Colonic mucosa (tissue), 4 donors: ENCODE measurements at regions not wholly inside any gene's neighbourhood (a gene's known extent, or its start where the extent isn't known, plus 50 kb on each side); places are given as distances from the start of the nearest gene placed in this dataset.

Experiments used
- DNase-seq: peaks from one replicate; pipeline ENCODE4 v3.0.0-alpha.2; 2020
- H3K27ac ChIP-seq: fragments of 200-600 bp; one replicate; pipeline ENCODE4 v1.8.0; 2021
- H3K27me3 ChIP-seq: fragments of 200-600 bp; one replicate; pipeline ENCODE4 v1.8.0; 2021
- H3K36me3 ChIP-seq: fragments of 200-600 bp; one replicate; pipeline ENCODE4 v1.8.0; 2021
- H3K4me1 ChIP-seq: fragments of 200-600 bp; one replicate; pipeline ENCODE4 v1.8.0; 2021; ENCODE audit warnings: mild to moderate bottlenecking
- H3K4me3 ChIP-seq: fragments of 200-600 bp; one replicate; pipeline ENCODE4 v1.8.0; 2021
- H3K9ac ChIP-seq, 2 donors: one replicate each; pipeline ENCODE4 v1.7.0; 2013; ENCODE audit warnings: control low read depth in 2 of 2, low read depth in 2 of 2, low read length in 2 of 2
- H3K9me3 ChIP-seq: fragments of 200-600 bp; one replicate; pipeline ENCODE4 v1.8.0; 2021
- CTCF ChIP-seq: fragments of 200-600 bp; IDR thresholded peaks from one replicate; pipeline ENCODE4 v1.8.0; 2022; ENCODE audit warnings: antibody characterized with exemption, mild to moderate bottlenecking
- intact Hi-C: fragments of 100-400 bp; cut with DNase I; formaldehyde crosslinking; loops from one replicate; pipeline ENCODE4 v1.14.1; 2022
- donor health status: healthy.
- donor health status: DM: no; HTN: no; CAD: no.
- donor health status: DM: no; HTN: no; CAD: no.

GRCh38 chr1:25049190-25049589, 119.1 kb upstream of the RUNX3 start:
- no peak for DNase-seq
- TF ChIP-seq CTCF, result no peak
- H3K27me3 ChIP-seq, result no peaks in the 10 kb centered on the region
- H3K9ac ChIP-seq, result no peak overlapping the region
- intact Hi-C loops, result no loop called here
- H3K36me3 ChIP-seq, result no peaks in the 10 kb centered on the region
- no peak overlapping the region for H3K4me3 ChIP-seq
- H3K27ac ChIP-seq, result no peak overlapping the region
- H3K4me1 ChIP-seq, result no peaks in the 10 kb centered on the region
- no peaks in the 10 kb centered on the region for H3K9me3 ChIP-seq

GRCh38 chr1:25048728-25049127, 118.7 kb upstream of the RUNX3 start:
- Histone ChIP-seq H3K27me3 (no peaks in the 10 kb centered on the region), H3K27ac (no peak overlapping the region), H3K9ac (no peak overlapping the region), H3K4me1 (no peaks in the 10 kb centered on the region), H3K4me3 (no peak overlapping the region), H3K36me3 (no peaks in the 10 kb centered on the region), H3K9me3 (no peaks in the 10 kb centered on the region)
- intact Hi-C loops, result no loop called here
- TF ChIP-seq CTCF, result no peak
- no peak for DNase-seq

GRCh38 chr1:25047506-25048240, 117.6 kb upstream of the RUNX3 start:
- intact Hi-C loops, result no loop called here
- TF ChIP-seq CTCF, result no peak
- Histone ChIP-seq H3K9ac (no peak overlapping the region), H3K4me1 (no peaks in the 10 kb centered on the region), H3K4me3 (no peak overlapping the region), H3K27me3 (no peaks in the 10 kb centered on the region), H3K9me3 (no peaks in the 10 kb centered on the region), H3K27ac (no peak overlapping the region), H3K36me3 (no peaks in the 10 kb centered on the region)
- no peak for DNase-seq

GRCh38 chr1:25046194-25046532, 116.1 kb upstream of the RUNX3 start:
- Histone ChIP-seq H3K4me3 (no peak overlapping the region), H3K9me3 (no peaks in the 10 kb centered on the region), H3K9ac (no peak overlapping the region), H3K36me3 (no peaks in the 10 kb centered on the region), H3K27ac (no peak overlapping the region), H3K27me3 (no peaks in the 10 kb centered on the region), H3K4me1 (no peaks in the 10 kb centered on the region)
- TF ChIP-seq CTCF, result no peak
- DNase-seq, result no peak
- intact Hi-C loops, result no loop called here

GRCh38 chr1:25045480-25046193, 115.6 kb upstream of the RUNX3 start:
- Histone ChIP-seq H3K27ac (no peak overlapping the region), H3K36me3 (no peaks in the 10 kb centered on the region), H3K27me3 (no peaks in the 10 kb centered on the region), H3K9me3 (no peaks in the 10 kb centered on the region), H3K4me3 (no peak overlapping the region), H3K9ac (no peak overlapping the region), H3K4me1 (no peaks in the 10 kb centered on the region)
- no peak for TF ChIP-seq CTCF
- intact Hi-C loops, result no loop called here
- no peak for DNase-seq
